MCF 10A (cell line): ENCODE measurements at regions not wholly inside any gene's neighbourhood (a gene's known extent, or its start where the extent isn't known, plus 50 kb on each side); places are given as distances from the start of the nearest gene placed in this dataset.

Experiments used
- BruUV-seq: library from RNA; stranded (reverse); fragments of 400-500 nt; replicated peaks from 2 replicates; lab custom pipeline; 2021; lab: Mats Ljungman, UMichigan
- CTCF ChIA-PET: fragments of 300-600 bp; sonication (Branson Sonifier 250); formaldehyde crosslinking; extraction: SDS; loops from one replicate; lab custom pipeline; 2021; ENCODE audit warnings: antibody characterized with exemption, inconsistent platforms; lab: Yijun Ruan, JAX
- POLR2A ChIA-PET: fragments of 300-600, 350-650 bp; sonication (Branson Sonifier 250); formaldehyde crosslinking; extraction: SDS; loops from one replicate; lab custom pipeline; 2020; ENCODE audit warnings: antibody characterized with exemption, inconsistent platforms; lab: Yijun Ruan, JAX
- DNase-seq: peaks from one replicate; pipeline ENCODE4 v3.0.0-alpha.2; 2018; ENCODE audit not compliant: unreplicated experiment
- H3K27ac Mint-ChIP-seq: one replicate; pipeline ENCODE4 v1.8.0; 2022; ENCODE audit warnings: mild to moderate bottlenecking, low read depth, mixed read lengths; ENCODE audit not compliant: unreplicated experiment
- H3K27me3 Mint-ChIP-seq: one replicate; pipeline ENCODE4 v1.8.0; 2022; ENCODE audit warnings: mixed read lengths; ENCODE audit not compliant: insufficient read depth, unreplicated experiment
- H3K36me3 Mint-ChIP-seq: one replicate; pipeline ENCODE4 v1.8.0; 2022; ENCODE audit warnings: mild to moderate bottlenecking, moderate library complexity, mixed read lengths; ENCODE audit not compliant: insufficient read depth, unreplicated experiment
- H3K4me1 Mint-ChIP-seq: one replicate; pipeline ENCODE4 v1.8.0; 2022; ENCODE audit warnings: mixed read lengths; ENCODE audit not compliant: insufficient read depth, unreplicated experiment
- H3K4me3 Mint-ChIP-seq: one replicate; pipeline ENCODE4 v1.8.0; 2022; ENCODE audit warnings: mild to moderate bottlenecking, moderate library complexity, mixed read lengths; ENCODE audit not compliant: unreplicated experiment
- H3K9me3 Mint-ChIP-seq: one replicate; pipeline ENCODE4 v1.8.0; 2022; ENCODE audit warnings: mixed read lengths; ENCODE audit not compliant: unreplicated experiment
- CTCF ChIP-seq: fragments of 200-600 bp; IDR thresholded peaks from one replicate; pipeline ENCODE4 v1.8.0; 2022; ENCODE audit warnings: antibody characterized with exemption, mild to moderate bottlenecking; ENCODE audit not compliant: unreplicated experiment
- intact Hi-C: fragments of 100-400 bp; cut with micrococcal nuclease; formaldehyde crosslinking; loops from 2 replicates; pipeline ENCODE4 v1.14.1; 2022

DNA sequence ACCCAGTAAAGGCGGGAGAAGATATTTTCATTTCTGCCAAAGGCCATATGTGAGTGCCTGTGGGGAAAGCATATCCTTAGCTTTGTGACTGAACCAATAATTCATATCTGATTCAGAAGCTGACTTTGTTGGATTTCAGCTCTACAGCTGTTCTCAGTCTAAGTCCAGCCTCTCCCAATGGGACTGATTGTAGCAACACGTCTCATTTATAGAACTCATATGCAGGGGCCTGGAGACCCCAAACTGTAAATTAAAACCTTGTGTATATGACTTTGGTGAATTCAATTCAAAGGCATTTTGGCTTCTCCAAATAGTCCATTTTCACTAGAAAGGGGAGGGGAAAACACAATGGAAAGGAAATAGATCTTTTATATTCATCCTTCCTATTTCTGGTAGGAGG lies 250.4 kb upstream of the SORL1-AS1 start:
- CTCF ChIA-PET, result no interaction called here

GRCh38 chr11:121700968-121701367 lies 248.2 kb upstream of the SORL1-AS1 start:
- CTCF ChIA-PET, result interaction anchor here (1.3 kb wide), 1 partner anchor 46 kb away, joined by 3 read pairs; no protein-coding TSS in a partner anchor
- H3K4me1 Mint-ChIP-seq, result no peaks in the 10 kb centered on the region
- intact Hi-C loops, result no loop called here
- peaks cover 38% of the 10 kb centered on the region for H3K27me3 Mint-ChIP-seq
- H3K4me3 Mint-ChIP-seq, result no peak overlapping the region
- POLR2A ChIA-PET, result no interaction called here
- DNase-seq, result no peak
- no peak for TF ChIP-seq CTCF
- H3K27ac Mint-ChIP-seq, result no peak overlapping the region
- BruUV-seq, result no TSS peak
- no peaks in the 10 kb centered on the region for H3K36me3 Mint-ChIP-seq
- no peaks in the 10 kb centered on the region for H3K9me3 Mint-ChIP-seq

More for the DNA sequence above, 250.4 kb upstream of the SORL1-AS1 start:
- BruUV-seq, result no TSS peak
- no peak overlapping the region for H3K4me3 Mint-ChIP-seq
- no peak for DNase-seq
- no peak overlapping the region for H3K27ac Mint-ChIP-seq
- no peaks in the 10 kb centered on the region for H3K9me3 Mint-ChIP-seq
- H3K36me3 Mint-ChIP-seq, result no peaks in the 10 kb centered on the region
- intact Hi-C loops, result no loop called here
- H3K27me3 Mint-ChIP-seq, result peaks cover 38% of the 10 kb centered on the region
- H3K4me1 Mint-ChIP-seq, result no peaks in the 10 kb centered on the region
- POLR2A ChIA-PET, result no interaction called here
- TF ChIP-seq CTCF, result no peak

DNA sequence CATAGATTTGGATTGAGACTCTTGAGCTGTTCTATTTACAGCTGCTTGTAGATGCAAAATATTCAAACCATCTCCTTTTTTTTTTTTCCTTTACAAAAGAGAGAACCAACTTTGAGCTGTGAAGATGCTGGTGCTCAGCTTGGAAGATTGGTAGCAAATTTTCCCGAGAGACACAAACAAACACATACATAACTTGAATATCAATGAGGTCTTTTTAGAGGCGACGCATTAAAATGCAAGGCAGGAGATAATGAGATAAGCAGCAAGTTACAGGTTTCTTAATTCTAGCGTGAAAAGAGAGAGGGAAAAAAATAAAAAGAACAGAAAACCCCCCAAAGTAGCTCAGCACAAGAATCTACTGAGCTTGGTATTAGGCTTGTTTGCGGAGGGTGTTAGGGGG lies 247.0 kb upstream of the SORL1-AS1 start:
- intact Hi-C loops, result no loop called here
- DNase-seq, result no peak
- no peaks in the 10 kb centered on the region for H3K9me3 Mint-ChIP-seq
- no peak for TF ChIP-seq CTCF
- ChIA-PET POLR2A (interaction anchor here (0.6 kb wide), 1 partner anchor 364 kb away, joined by 3 read pairs; no protein-coding TSS in a partner anchor), CTCF (interaction anchor here (0.7 kb wide), 1 partner anchor 371 kb away, joined by 3 read pairs; no protein-coding TSS in a partner anchor)
- H3K27ac Mint-ChIP-seq, result no peak overlapping the region
- H3K27me3 Mint-ChIP-seq, result peaks cover 33% of the 10 kb centered on the region
- H3K36me3 Mint-ChIP-seq, result no peaks in the 10 kb centered on the region
- H3K4me3 Mint-ChIP-seq, result no peak overlapping the region
- no TSS peak for BruUV-seq
- H3K4me1 Mint-ChIP-seq, result no peaks in the 10 kb centered on the region

GRCh38 chr11:121696931-121697670 lies 244.3 kb upstream of the SORL1-AS1 start:
- no peaks in the 10 kb centered on the region for H3K9me3 Mint-ChIP-seq
- H3K27me3 Mint-ChIP-seq, result peaks cover 17% of the 10 kb centered on the region
- no peak overlapping the region for H3K27ac Mint-ChIP-seq
- TF ChIP-seq CTCF, result no peak
- DNase-seq, result no peak
- ChIA-PET CTCF (interaction anchor here (0.8 kb wide), 1 partner anchor 173 kb away, joined by 3 read pairs; no protein-coding TSS in a partner anchor), POLR2A (interaction anchor here (0.6 kb wide), 1 partner anchor 1014 kb away, joined by 3 read pairs; no protein-coding TSS in a partner anchor)
- H3K36me3 Mint-ChIP-seq, result no peaks in the 10 kb centered on the region
- H3K4me1 Mint-ChIP-seq, result no peaks in the 10 kb centered on the region
- no TSS peak for BruUV-seq
- H3K4me3 Mint-ChIP-seq, result no peak overlapping the region
- intact Hi-C loops, result no loop called here
